ENCODE measurements at regions not wholly inside any gene's neighbourhood (a gene's known extent, or its start where the extent isn't known, plus 50 kb on each side); places are given as distances from the start of the nearest gene placed in this dataset.

DNA sequence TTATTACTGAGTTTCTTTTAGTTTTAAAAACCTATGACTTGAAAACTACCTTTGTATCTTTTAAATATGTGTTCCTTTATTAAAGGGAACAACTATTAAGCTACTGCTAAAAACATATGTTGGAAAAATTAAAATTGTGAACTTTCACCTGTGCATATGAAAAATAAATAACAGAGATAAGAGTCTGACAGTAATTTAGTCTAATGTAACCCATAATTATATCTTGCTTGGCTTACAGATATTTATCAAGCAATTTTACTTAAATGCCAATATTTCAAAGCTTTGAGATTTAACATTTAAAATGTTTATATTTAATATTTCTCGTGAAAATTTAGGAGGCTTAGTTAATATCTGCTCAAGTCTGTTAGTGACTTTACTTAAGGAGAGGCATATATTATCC, 309.8 kb downstream of the CCER1 start:
- no peak overlapping the region for H3K4me3 ChIP-seq (ENCODE audit: low read length)
- no peak for TF ChIP-seq EZH2 (optimal IDR thresholded peaks at IDR 0.05; ENCODE audit: low read depth, low read length)
- TF ChIP-seq CTCF (IDR thresholded peaks at IDR 0.05; ENCODE audit: low read length), result no peak
- TF ChIP-seq EZH2phosphoT487 (IDR thresholded peaks at IDR 0.05; ENCODE audit: low read length), result no peak
- no peaks in the 10 kb centered on the region for H3K79me2 ChIP-seq (ENCODE audit: low read length)
- no peaks in the 10 kb centered on the region for H3K9me2 ChIP-seq (replicated peaks; ENCODE audit: insufficient read depth, low read length)
- no peaks in the 10 kb centered on the region for H3F3A ChIP-seq (ENCODE audit: insufficient read depth, low read length)
- H3K9me3 ChIP-seq (replicated peaks; ENCODE audit: insufficient read depth, low read length), result no peaks in the 10 kb centered on the region
- no peaks in the 10 kb centered on the region for H3K27me3 ChIP-seq (replicated peaks; ENCODE audit: insufficient read depth, low read length)
- no peaks in the 10 kb centered on the region for H3K36me3 ChIP-seq (replicated peaks; ENCODE audit: insufficient read depth, low read length)
- H2AFZ ChIP-seq (ENCODE audit: low read length), result no peak overlapping the region
- no peak for DNase-seq
- H3K4me2 ChIP-seq (ENCODE audit: low read depth, low read length), result no peak overlapping the region
- H3K4me1 ChIP-seq (ENCODE audit: low read length), result no peaks in the 10 kb centered on the region
- no peaks in the 10 kb centered on the region for H4K20me1 ChIP-seq (ENCODE audit: insufficient read depth, low read length)
- no peak overlapping the region for H3K9ac ChIP-seq (ENCODE audit: low read length)
- no peak overlapping the region for H3K27ac ChIP-seq (ENCODE audit: low read length)

- H4K20me1 ChIP-seq (ENCODE audit: insufficient read depth, low read length), result no peaks in the 10 kb centered on the region
- H3K9me2 ChIP-seq (replicated peaks; ENCODE audit: insufficient read depth, low read length), result no peaks in the 10 kb centered on the region
- no peak overlapping the region for H3K4me3 ChIP-seq (ENCODE audit: low read length)
- no peak overlapping the region for H2AFZ ChIP-seq (ENCODE audit: low read length)
- no peaks in the 10 kb centered on the region for H3F3A ChIP-seq (ENCODE audit: insufficient read depth, low read length)
- TF ChIP-seq EZH2 (optimal IDR thresholded peaks at IDR 0.05; ENCODE audit: low read depth, low read length) (no peak), CTCF (IDR thresholded peaks at IDR 0.05; ENCODE audit: low read length) (no peak), EZH2phosphoT487 (IDR thresholded peaks at IDR 0.05; ENCODE audit: low read length) (no peak)
- no peak overlapping the region for H3K4me2 ChIP-seq (ENCODE audit: low read depth, low read length)
- no peaks in the 10 kb centered on the region for H3K27me3 ChIP-seq (replicated peaks; ENCODE audit: insufficient read depth, low read length)
- DNase-seq, result no peak
- H3K4me1 ChIP-seq (ENCODE audit: low read length), result no peaks in the 10 kb centered on the region
- no peaks in the 10 kb centered on the region for H3K79me2 ChIP-seq (ENCODE audit: low read length)
- no peak overlapping the region for H3K27ac ChIP-seq (ENCODE audit: low read length)
- no peaks in the 10 kb centered on the region for H3K9me3 ChIP-seq (replicated peaks; ENCODE audit: insufficient read depth, low read length)
- H3K36me3 ChIP-seq (replicated peaks; ENCODE audit: insufficient read depth, low read length), result no peaks in the 10 kb centered on the region
- no peak overlapping the region for H3K9ac ChIP-seq (ENCODE audit: low read length)
Measured at GRCh38 chr12:90631591-90632212, 323.3 kb downstream of the CCER1 start.

DNA sequence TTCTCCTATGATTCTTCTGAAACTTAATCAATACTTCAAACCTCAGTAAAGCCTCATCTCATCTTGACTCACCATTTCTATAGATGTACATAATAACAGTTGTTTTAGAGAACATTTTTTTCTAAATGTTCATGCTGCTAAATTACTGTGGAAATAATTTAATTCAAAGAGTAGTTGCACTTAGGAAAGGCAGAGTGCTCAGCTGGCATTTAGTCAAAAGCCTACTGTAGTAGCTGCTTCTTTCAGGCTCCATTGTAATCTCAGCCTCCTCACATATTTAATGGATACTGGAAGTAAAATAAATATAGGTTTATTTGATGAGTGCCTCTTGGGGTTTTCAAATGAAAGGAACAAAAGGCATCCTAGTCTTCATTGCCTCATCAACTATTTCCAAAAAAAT, 325.0 kb downstream of the CCER1 start:
- no peak for TF ChIP-seq EZH2phosphoT487 (IDR thresholded peaks at IDR 0.05; ENCODE audit: low read length)
- no peak for TF ChIP-seq EZH2 (optimal IDR thresholded peaks at IDR 0.05; ENCODE audit: low read depth, low read length)
- TF ChIP-seq CTCF (IDR thresholded peaks at IDR 0.05; ENCODE audit: low read length), result no peak

More for the DNA sequence above, 325.0 kb downstream of the CCER1 start:
- Histone ChIP-seq H3K27me3 (replicated peaks; ENCODE audit: insufficient read depth, low read length) (no peaks in the 10 kb centered on the region), H3K79me2 (ENCODE audit: low read length) (no peaks in the 10 kb centered on the region), H3K4me2 (ENCODE audit: low read depth, low read length) (no peak overlapping the region), H3K9ac (ENCODE audit: low read length) (no peak overlapping the region), H3K4me1 (ENCODE audit: low read length) (no peaks in the 10 kb centered on the region), H3K27ac (ENCODE audit: low read length) (no peak overlapping the region), H3K36me3 (replicated peaks; ENCODE audit: insufficient read depth, low read length) (no peaks in the 10 kb centered on the region), H3K9me2 (replicated peaks; ENCODE audit: insufficient read depth, low read length) (no peaks in the 10 kb centered on the region), H3K4me3 (ENCODE audit: low read length) (no peak overlapping the region), H3F3A (ENCODE audit: insufficient read depth, low read length) (no peaks in the 10 kb centered on the region), H2AFZ (ENCODE audit: low read length) (no peak overlapping the region), H4K20me1 (ENCODE audit: insufficient read depth, low read length) (no peaks in the 10 kb centered on the region), H3K9me3 (replicated peaks; ENCODE audit: insufficient read depth, low read length) (no peaks in the 10 kb centered on the region)
- DNase-seq, result no peak
